CD14-positive monocyte (primary cell): ENCODE measurements at regions not wholly inside any gene's neighbourhood (a gene's known extent, or its start where the extent isn't known, plus 50 kb on each side); places are given as distances from the start of the nearest gene placed in this dataset.

ENCODE experiments used
- DNase-seq, 3 donors: peaks; one replicate each; pipeline ENCODE4 v3.0.0-alpha.2; 2011 to 2022
- H2AFZ ChIP-seq: 2 replicates; pipeline ENCODE4 v1.6.0; 2012; ENCODE audit warnings: mild to moderate bottlenecking, low read depth, low read length, inconsistent platforms; ENCODE audit not compliant: insufficient read depth, poor library complexity, severe bottlenecking
- H3K27ac ChIP-seq, 2 donors: 1 replicate in 1 of 2; 2 replicates in 1 of 2; pipeline ENCODE4 v1.5.1; 2012 to 2013; ENCODE audit warnings: low read length in 2 of 2, control low read depth in 1 of 2, inconsistent platforms in 1 of 2, low read depth in 1 of 2, mild to moderate bottlenecking in 1 of 2
- H3K27me3 ChIP-seq, 2 donors: one replicate each; pipeline versions ENCODE4 v1.6.0 to v1.6.1; 2011 to 2013; ENCODE audit warnings: low read length in 2 of 2; ENCODE audit not compliant: control insufficient read depth in 2 of 2, insufficient read depth in 2 of 2
- H3K36me3 ChIP-seq, 2 donors: replicated peaks in 1 of 2; 1 replicate in 1 of 2; 2 replicates in 1 of 2; pipeline versions ENCODE4 v1.5.1 to v1.6.1; 2012 to 2013; ENCODE audit warnings: low read length in 2 of 2, control low read depth in 1 of 2, inconsistent platforms in 1 of 2, mild to moderate bottlenecking in 1 of 2; ENCODE audit not compliant: insufficient read depth in 2 of 2, control insufficient read depth in 1 of 2
- H3K4me1 ChIP-seq, 2 donors: 1 replicate in 1 of 2; 2 replicates in 1 of 2; pipeline versions ENCODE4 v1.5.1 to v1.6.1; 2012 to 2013; ENCODE audit warnings: low read length in 2 of 2, control low read depth in 1 of 2, inconsistent platforms in 1 of 2, mild to moderate bottlenecking in 1 of 2, moderate library complexity in 1 of 2; ENCODE audit not compliant: insufficient read depth in 2 of 2, control insufficient read depth in 1 of 2
- H3K4me2 ChIP-seq: replicated peaks from 2 replicates; pipeline ENCODE3; 2012; ENCODE audit warnings: low read length, moderate library complexity, mild to moderate bottlenecking; ENCODE audit not compliant: poor library complexity, severe bottlenecking; ENCODE audit errors: extremely low read depth
- H3K4me3 ChIP-seq, 3 experiments: fragments of 200-600 bp in 1 of 3; sonication (generic) in 1 of 3; replicated peaks in 1 of 3; 1 replicate in 2 of 3; 2 replicates in 1 of 3; pipeline ENCODE4 v1.5.1; 2011 to 2013; ENCODE audit warnings: low read length in 3 of 3, mild to moderate bottlenecking in 3 of 3, control low read depth in 2 of 3, low read depth in 2 of 3, inconsistent platforms in 1 of 3, moderate library complexity in 1 of 3
- H3K79me2 ChIP-seq: 2 replicates; pipeline ENCODE4 v1.6.0; 2012; ENCODE audit warnings: mild to moderate bottlenecking, control low read depth, inconsistent platforms, low read length, moderate library complexity; ENCODE audit not compliant: insufficient read depth
- H3K9ac ChIP-seq: 2 replicates; pipeline ENCODE4 v1.6.0; 2017; ENCODE audit warnings: low read length, mild to moderate bottlenecking; ENCODE audit not compliant: insufficient read depth, poor library complexity, severe bottlenecking
- H3K9me3 ChIP-seq, 2 donors: replicated peaks in 1 of 2; 1 replicate in 1 of 2; 2 replicates in 1 of 2; pipeline versions ENCODE4 v1.5.1 to v1.6.1; 2012 to 2013; ENCODE audit warnings: low read length in 2 of 2, control low read depth in 1 of 2; ENCODE audit not compliant: control insufficient read depth in 1 of 2, insufficient read depth in 1 of 2
- H4K20me1 ChIP-seq: 2 replicates; pipeline ENCODE4 v1.6.0; 2012; ENCODE audit warnings: mild to moderate bottlenecking, low read length, control low read depth, moderate library complexity; ENCODE audit not compliant: insufficient read depth
- H3K27ac Mint-ChIP-seq, 7 donors: one replicate each; pipeline ENCODE4 v1.8.0; 2020; ENCODE audit warnings: mild to moderate bottlenecking in 7 of 7, mixed read lengths in 7 of 7, moderate library complexity in 6 of 7, inconsistent platforms in 2 of 7
- H3K27me3 Mint-ChIP-seq, 3 donors: one replicate each; pipeline ENCODE4 v1.8.0; 2021 to 2022; ENCODE audit warnings: low read depth in 3 of 3, mild to moderate bottlenecking in 3 of 3, mixed read lengths in 3 of 3, moderate library complexity in 3 of 3, inconsistent platforms in 1 of 3
- H3K36me3 Mint-ChIP-seq, 2 donors: one replicate each; pipeline ENCODE4 v1.8.0; 2020; ENCODE audit warnings: mixed read lengths in 2 of 2, inconsistent platforms in 1 of 2, mild to moderate bottlenecking in 1 of 2
- H3K4me1 Mint-ChIP-seq: one replicate; pipeline ENCODE4 v1.8.0; 2020; ENCODE audit warnings: mild to moderate bottlenecking, mixed read lengths
- H3K4me3 Mint-ChIP-seq, 2 donors: one replicate each; pipeline ENCODE4 v1.8.0; 2020; ENCODE audit warnings: mild to moderate bottlenecking in 2 of 2, mixed read lengths in 2 of 2, moderate library complexity in 1 of 2
- H3K9me3 Mint-ChIP-seq, 7 donors: one replicate each; pipeline ENCODE4 v1.8.0; 2020 to 2022; ENCODE audit warnings: mixed read lengths in 7 of 7, mild to moderate bottlenecking in 6 of 7, moderate library complexity in 6 of 7, inconsistent platforms in 2 of 7
- CTCF ChIP-seq: fragments of 200-600 bp; IDR thresholded peaks from one replicate; pipeline ENCODE4 v1.8.0; 2022; ENCODE audit warnings: antibody characterized with exemption, mild to moderate bottlenecking
- WGBS: methylation state at CpG from one replicate; pipeline ENCODE4 v1.1.5; 2013; ENCODE audit warnings: missing lambda C conversion rate; ENCODE audit not compliant: insufficient coverage; 5-methylcytosine and 5-hydroxymethylcytosine counted together
- intact Hi-C, 2 donors: fragments of 100-400 bp; cut with micrococcal nuclease; formaldehyde crosslinking; loops; one replicate each; pipeline versions ENCODE4 v1.15.0 to v1.15.1; 2023

GRCh38 chr6:66699385-66699784 lies 992.4 kb upstream of the EYS start:
- Histone ChIP-seq H2AFZ (no peak overlapping the region), H3K4me3 (no peak overlapping the region), H4K20me1 (no peaks in the 10 kb centered on the region), H3K9me3 (peaks cover 13 to 15% of the 10 kb centered on the region in 2 donors), H3K36me3 (no peaks in the 10 kb centered on the region), H3K4me2 (no peak overlapping the region), H3K9ac (no peak overlapping the region), H3K27ac (no peak overlapping the region), H3K79me2 (no peaks in the 10 kb centered on the region), H3K4me1 (no peaks in the 10 kb centered on the region), H3K27me3 (no peaks in the 10 kb centered on the region)
- Mint-ChIP-seq H3K27me3 (no peaks in the 10 kb centered on the region), H3K36me3 (no peaks in the 10 kb centered on the region), H3K4me1 (no peaks in the 10 kb centered on the region), H3K27ac (no peak overlapping the region), H3K4me3 (no peak overlapping the region), H3K9me3 (peaks cover 0 to 12% (median 7%) of the 10 kb centered on the region in 7 donors)
- WGBS, result no CpG with 5 or more reads among the region's 1 CpG
- TF ChIP-seq CTCF, result no peak
- DNase-seq, result no peak
- intact Hi-C loops, result no loop called here

DNA sequence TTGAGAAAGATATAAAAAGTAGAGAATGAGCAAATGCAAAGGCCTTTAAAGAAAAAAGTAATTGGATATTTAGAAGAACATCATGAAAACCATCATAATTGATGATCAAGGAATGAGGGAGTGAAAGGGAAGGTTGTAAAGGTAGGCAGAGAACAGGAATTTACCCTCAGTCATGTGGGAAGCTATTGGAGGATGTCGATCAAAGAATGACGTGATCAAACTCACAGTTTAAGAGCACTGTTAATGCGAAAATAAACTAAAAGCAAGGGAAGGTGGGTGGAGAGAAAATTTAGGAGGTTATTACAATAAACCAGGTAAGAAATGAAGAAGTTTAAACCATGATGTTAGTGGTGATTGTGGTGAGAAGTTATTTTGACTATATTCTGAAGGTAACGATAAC lies 982.6 kb upstream of the EYS start:
- no peak overlapping the region for H2AFZ ChIP-seq
- no peaks in the 10 kb centered on the region for H3K27me3 ChIP-seq
- no peaks in the 10 kb centered on the region for H3K4me1 ChIP-seq
- no peaks in the 10 kb centered on the region for H3K36me3 ChIP-seq
- no peak for DNase-seq
- WGBS, result 96% methylated on average over 4 of the region's 4 CpGs
- no peak overlapping the region for H3K27ac ChIP-seq
- no peak for TF ChIP-seq CTCF
- H3K27ac Mint-ChIP-seq, result no peak overlapping the region
- peaks cover 0 to 8% (median 4%) of the 10 kb centered on the region in 7 donors for H3K9me3 Mint-ChIP-seq
- intact Hi-C loops, result no loop called here
- H4K20me1 ChIP-seq, result no peaks in the 10 kb centered on the region
- no peaks in the 10 kb centered on the region for H3K4me1 Mint-ChIP-seq
- H3K4me3 Mint-ChIP-seq, result no peak overlapping the region
- no peak overlapping the region for H3K9ac ChIP-seq
- no peak overlapping the region for H3K4me3 ChIP-seq
- no peaks in the 10 kb centered on the region for H3K36me3 Mint-ChIP-seq
- H3K79me2 ChIP-seq, result no peaks in the 10 kb centered on the region
- peaks cover 3 to 16% of the 10 kb centered on the region in 2 donors for H3K9me3 ChIP-seq
- H3K4me2 ChIP-seq, result no peak overlapping the region
- no peaks in the 10 kb centered on the region for H3K27me3 Mint-ChIP-seq
